ENCODE measurements at regions not wholly inside any gene's neighbourhood (a gene's known extent, or its start where the extent isn't known, plus 50 kb on each side); places are given as distances from the start of the nearest gene placed in this dataset.

DNA sequence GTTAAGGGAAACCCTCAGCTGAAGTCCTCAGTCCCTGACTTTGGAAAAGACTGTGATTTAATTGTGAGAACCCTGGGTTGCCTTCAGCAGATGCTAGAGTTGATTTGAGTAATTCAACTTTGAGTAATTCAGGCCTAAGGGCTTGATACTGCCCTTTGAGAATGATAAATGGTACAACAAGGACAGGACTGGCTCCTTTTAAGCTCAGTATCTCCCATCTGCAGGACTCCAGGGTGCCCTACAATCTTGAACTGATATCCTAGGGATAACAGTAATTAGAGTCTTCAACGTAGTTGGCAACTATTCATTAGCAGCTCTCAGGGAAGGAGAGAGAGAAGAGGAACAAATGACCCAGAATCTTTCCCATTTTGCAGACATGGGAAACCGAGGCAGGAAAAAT is 186.4 kb downstream of the GATA3 start:
- Histone ChIP-seq H3K4me1 (peaks cover 18% of the 10 kb centered on the region), H3K9me3 (no peaks in the 10 kb centered on the region), H3K4me3 (ENCODE audit: low read depth, low read length) (no peak overlapping the region), H3K36me3 (no peaks in the 10 kb centered on the region), H3K27me3 (no peaks in the 10 kb centered on the region)
- no peak for DNase-seq
- TF ChIP-seq, protein P1, sequence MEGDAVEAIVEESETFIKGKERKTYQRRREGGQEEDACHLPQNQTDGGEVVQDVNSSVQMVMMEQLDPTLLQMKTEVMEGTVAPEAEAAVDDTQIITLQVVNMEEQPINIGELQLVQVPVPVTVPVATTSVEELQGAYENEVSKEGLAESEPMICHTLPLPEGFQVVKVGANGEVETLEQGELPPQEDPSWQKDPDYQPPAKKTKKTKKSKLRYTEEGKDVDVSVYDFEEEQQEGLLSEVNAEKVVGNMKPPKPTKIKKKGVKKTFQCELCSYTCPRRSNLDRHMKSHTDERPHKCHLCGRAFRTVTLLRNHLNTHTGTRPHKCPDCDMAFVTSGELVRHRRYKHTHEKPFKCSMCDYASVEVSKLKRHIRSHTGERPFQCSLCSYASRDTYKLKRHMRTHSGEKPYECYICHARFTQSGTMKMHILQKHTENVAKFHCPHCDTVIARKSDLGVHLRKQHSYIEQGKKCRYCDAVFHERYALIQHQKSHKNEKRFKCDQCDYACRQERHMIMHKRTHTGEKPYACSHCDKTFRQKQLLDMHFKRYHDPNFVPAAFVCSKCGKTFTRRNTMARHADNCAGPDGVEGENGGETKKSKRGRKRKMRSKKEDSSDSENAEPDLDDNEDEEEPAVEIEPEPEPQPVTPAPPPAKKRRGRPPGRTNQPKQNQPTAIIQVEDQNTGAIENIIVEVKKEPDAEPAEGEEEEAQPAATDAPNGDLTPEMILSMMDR (IDR thresholded peaks at IDR 0.05; ENCODE audit: low read depth, low read length), result no peak

DNA sequence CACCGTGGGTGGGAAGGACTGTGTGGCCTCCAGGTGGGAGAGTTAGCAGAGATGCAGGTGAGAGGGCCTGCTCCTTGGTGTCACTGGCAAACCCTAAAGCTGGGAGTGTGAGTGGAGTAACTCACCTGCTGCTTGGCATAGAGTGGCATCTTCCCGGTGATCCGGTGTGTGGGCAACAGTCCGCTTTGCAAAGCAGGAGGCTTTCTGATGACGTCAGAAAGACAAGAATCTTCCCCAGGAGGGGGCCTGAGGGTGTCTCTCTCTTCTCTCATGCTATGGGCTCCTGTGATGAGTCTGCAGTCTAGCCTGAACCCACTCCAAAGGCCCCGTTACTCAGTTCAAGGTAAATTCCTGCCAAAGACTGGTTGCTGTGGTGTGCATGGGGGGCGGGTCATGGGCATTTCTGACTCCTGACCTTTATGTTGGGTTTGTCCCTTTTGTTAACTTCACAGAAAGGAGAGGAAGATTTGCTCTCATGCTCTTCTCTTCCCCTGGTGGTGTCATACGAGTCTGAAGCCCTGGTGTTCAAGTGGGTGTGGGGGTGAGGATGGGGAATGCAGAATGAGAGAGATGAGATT is 187.9 kb downstream of the GATA3 start:
- Histone ChIP-seq H3K36me3 (no peaks in the 10 kb centered on the region), H3K27me3 (no peaks in the 10 kb centered on the region), H3K4me1 (peaks cover 23% of the 10 kb centered on the region), H3K4me3 (ENCODE audit: low read depth, low read length) (no peak overlapping the region), H3K9me3 (0 out of 2 replicates have a peak, but pooled peaks cover 2% of the 10 kb centered on the region)
- no peak for DNase-seq
- TF ChIP-seq, protein P1 (IDR thresholded peaks at IDR 0.05; ENCODE audit: low read depth, low read length), result no peak

DNA sequence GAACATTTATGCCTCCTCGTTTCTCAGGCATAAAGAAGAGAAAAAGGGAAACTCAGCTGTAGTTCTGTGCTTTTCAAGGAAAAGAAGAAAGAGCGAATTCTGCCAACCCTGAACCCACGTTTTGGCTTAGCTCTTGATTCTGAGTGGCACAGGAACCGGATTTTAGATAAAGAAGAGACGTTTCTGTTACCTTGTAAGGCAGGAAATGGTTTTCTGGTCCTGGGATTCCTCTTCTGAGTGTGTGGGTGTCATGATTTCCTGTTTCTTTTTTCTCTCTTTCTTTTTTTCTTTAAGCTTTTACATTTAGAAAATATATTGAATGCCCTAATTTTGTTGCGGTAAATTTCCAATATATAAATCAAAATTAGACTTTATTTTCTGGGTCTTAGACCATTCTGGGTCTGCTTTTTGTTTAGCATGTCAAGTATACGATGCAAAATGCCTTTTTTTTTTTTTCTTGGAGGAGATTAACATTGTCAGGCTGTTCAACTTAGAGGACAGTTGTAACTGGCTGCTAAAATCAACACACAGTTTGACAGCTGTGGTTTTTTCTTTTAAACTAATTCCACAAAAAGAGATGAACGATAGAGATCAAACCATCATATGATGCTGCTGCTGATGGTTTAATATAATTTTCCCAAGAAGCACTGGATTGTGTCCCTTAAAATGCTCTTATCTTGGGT is 190.8 kb downstream of the GATA3 start:
- Histone ChIP-seq H3K9me3 (0 out of 2 replicates have a peak, but pooled peaks cover 2% of the 10 kb centered on the region), H3K4me1 (peaks cover 23% of the 10 kb centered on the region), H3K4me3 (ENCODE audit: low read depth, low read length) (no peak overlapping the region), H3K36me3 (no peaks in the 10 kb centered on the region), H3K27me3 (no peaks in the 10 kb centered on the region)
- TF ChIP-seq, protein P1 (IDR thresholded peaks at IDR 0.05; ENCODE audit: low read depth, low read length), result no peak
- no peak for DNase-seq

DNA sequence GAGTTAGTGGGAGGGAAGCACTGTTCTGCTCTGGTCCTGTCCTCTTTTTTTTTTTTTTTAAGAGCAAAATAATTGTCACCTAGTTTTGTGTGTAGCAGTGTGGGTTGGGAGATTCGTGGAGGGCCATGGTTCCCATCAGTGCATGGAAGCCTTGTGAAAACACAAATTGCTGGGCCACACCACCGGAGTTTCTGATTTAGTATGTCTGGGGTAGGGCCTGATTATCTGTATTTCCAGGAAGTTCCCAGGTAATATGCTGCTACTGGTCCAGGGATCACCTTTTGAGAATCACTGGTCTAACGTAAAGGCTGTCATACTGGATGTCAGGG is 191.3 kb downstream of the GATA3 start:
- Histone ChIP-seq H3K36me3 (no peaks in the 10 kb centered on the region), H3K4me3 (ENCODE audit: low read depth, low read length) (no peak overlapping the region), H3K9me3 (0 out of 2 replicates have a peak, but pooled peaks cover 2% of the 10 kb centered on the region), H3K27me3 (no peaks in the 10 kb centered on the region), H3K4me1 (peaks cover 23% of the 10 kb centered on the region)
- peak; percentile 28 for DNase-seq
- TF ChIP-seq, protein P1 (IDR thresholded peaks at IDR 0.05; ENCODE audit: low read depth, low read length), result no peak

DNA sequence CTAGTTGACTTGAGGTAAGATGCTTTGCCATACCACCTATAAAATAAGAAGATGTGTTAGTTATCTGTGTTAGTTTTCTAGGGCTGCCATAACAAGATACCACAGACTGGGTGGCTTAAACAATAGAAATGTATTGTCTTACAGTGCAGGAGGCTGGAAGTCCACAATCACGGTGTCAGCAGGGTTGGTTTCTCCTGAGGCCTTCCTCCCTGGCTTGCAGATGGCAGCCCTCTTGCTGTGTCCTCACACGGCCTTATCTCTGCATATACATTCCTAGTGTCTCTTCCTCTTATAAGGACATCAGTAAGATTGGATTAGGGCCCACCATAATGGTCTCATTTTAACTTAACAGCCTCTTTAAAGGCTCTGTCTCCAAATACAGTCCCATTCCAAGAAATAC is 192.1 kb downstream of the GATA3 start:
- Histone ChIP-seq H3K36me3 (no peaks in the 10 kb centered on the region), H3K4me1 (peaks cover 21% of the 10 kb centered on the region), H3K4me3 (ENCODE audit: low read depth, low read length) (no peak overlapping the region), H3K9me3 (0 out of 2 replicates have a peak, but pooled peaks cover 2% of the 10 kb centered on the region), H3K27me3 (no peaks in the 10 kb centered on the region)
- DNase-seq, result no peak
- TF ChIP-seq, protein P1 (IDR thresholded peaks at IDR 0.05; ENCODE audit: low read depth, low read length), result no peak

DNA sequence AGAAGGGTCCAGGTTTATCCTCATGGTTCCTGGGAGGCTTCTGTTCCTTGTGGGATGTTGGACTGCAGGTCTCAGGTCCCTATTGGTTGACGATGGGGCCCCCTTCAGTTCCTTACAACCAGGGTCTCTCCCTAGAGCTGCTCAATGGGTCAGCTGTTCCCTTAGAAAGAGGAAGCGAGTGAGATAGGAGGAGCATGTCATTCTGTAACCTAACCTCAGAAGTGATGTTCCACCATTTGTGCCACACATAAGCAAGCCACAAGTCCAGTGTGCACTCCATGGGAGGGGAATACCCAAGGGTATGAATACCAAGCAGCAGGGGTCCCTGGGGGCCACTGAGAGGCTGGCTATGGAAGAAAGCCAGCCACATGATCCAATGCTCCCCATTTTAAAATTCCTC is 192.7 kb downstream of the GATA3 start:
- Histone ChIP-seq H3K4me1 (peaks cover 21% of the 10 kb centered on the region), H3K36me3 (no peaks in the 10 kb centered on the region), H3K4me3 (ENCODE audit: low read depth, low read length) (no peak overlapping the region), H3K9me3 (0 out of 2 replicates have a peak, but pooled peaks cover 2% of the 10 kb centered on the region), H3K27me3 (no peaks in the 10 kb centered on the region)
- TF ChIP-seq, protein P1 (IDR thresholded peaks at IDR 0.05; ENCODE audit: low read depth, low read length), result no peak
- DNase-seq, result no peak
